ENCODE measurements at regions not wholly inside any gene's neighbourhood (a gene's known extent, or its start where the extent isn't known, plus 50 kb on each side); places are given as distances from the start of the nearest gene placed in this dataset.

GRCh38 chr2:203809991-203810510 lies 57.5 kb upstream of the CTLA4 start:
- CTCF ChIA-PET, result no interaction called here
- BruUV-seq (replicated peaks), result no TSS peak
- in situ Hi-C loops (cut with HindIII; ENCODE audit: low pct_unique_long_range_greater_than_20kb, low sequenced_read_pairs), result no loop called here
- intact Hi-C loops (cut with micrococcal nuclease; ENCODE audit: unreplicated experiment), result loop anchor here (10.0 kb wide), 2 partner anchors 155 to 355 kb away; no protein-coding TSS in a partner anchor
- Histone ChIP-seq H3K36me3 (ENCODE audit: control insufficient read depth, insufficient read depth, low read length) (no peaks in the 10 kb centered on the region), H3K9me3 (ENCODE audit: control insufficient read depth, insufficient read depth, low read depth, low read length) (no peaks in the 10 kb centered on the region), H3K27me3 (ENCODE audit: control insufficient read depth, insufficient read depth, low read length) (no peaks in the 10 kb centered on the region), H3K4me3 (ENCODE audit: low read depth in 2 of 2, low read length in 2 of 2) (no peak overlapping the region), H3K27ac (ENCODE audit: low read length) (no peak overlapping the region), H3K4me1 (ENCODE audit: control insufficient read depth, insufficient read depth, low read length) (0 out of 2 replicates have a peak, but pooled peaks cover 2% of the 10 kb centered on the region)
- DNase-seq (ENCODE audit: low read depth, low spot score) (no peak), ATAC-seq (no peak)
- TF ChIP-seq SIN3A (IDR thresholded peaks at IDR 0.05; ENCODE audit: borderline replicate concordance, insufficient read depth, low read depth, low read length) (no peak), CTCF (IDR thresholded peaks at IDR 0.05) (no peak), REST (IDR thresholded peaks at IDR 0.05; ENCODE audit: insufficient read depth in 1 of 2, low read depth in 2 of 2, low read length in 1 of 2) (no peak), TCF7L2 (IDR thresholded peaks at IDR 0.05; ENCODE audit: low read depth, low read length) (no peak), POLR2AphosphoS5 (IDR thresholded peaks at IDR 0.05; ENCODE audit: low read depth, low read length) (no peak)
- POLR2A ChIA-PET, result no interaction called here

GRCh38 chr2:203811491-203812221 lies 55.9 kb upstream of the CTLA4 start:
- ATAC-seq (peak; percentile 47; the same call in 1 of the 2 replicates), DNase-seq (ENCODE audit: low read depth, low spot score) (peak; percentile 52)
- no peak overlapping the region for H3K4me3 ChIP-seq (ENCODE audit: low read depth in 2 of 2, low read length in 2 of 2)
- in situ Hi-C loops (cut with HindIII; ENCODE audit: low pct_unique_long_range_greater_than_20kb, low sequenced_read_pairs) (no loop called here), intact Hi-C loops (cut with micrococcal nuclease; ENCODE audit: unreplicated experiment) (loop anchor here (1.0 to 10.0 kb wide), 3 partner anchors 157 to 357 kb away; no protein-coding TSS in a partner anchor)
- H3K27me3 ChIP-seq (ENCODE audit: control insufficient read depth, insufficient read depth, low read length), result peaks cover 4% of the 10 kb centered on the region; the same call in 1 of the 2 replicates
- H3K4me1 ChIP-seq (ENCODE audit: control insufficient read depth, insufficient read depth, low read length), result 0 out of 2 replicates have a peak, but pooled peaks cover 2% of the 10 kb centered on the region
- no peaks in the 10 kb centered on the region for H3K9me3 ChIP-seq (ENCODE audit: control insufficient read depth, insufficient read depth, low read depth, low read length)
- POLR2A ChIA-PET, result no interaction called here
- TF ChIP-seq POLR2AphosphoS5 (IDR thresholded peaks at IDR 0.05; ENCODE audit: low read depth, low read length) (no peak), REST (IDR thresholded peaks at IDR 0.05; ENCODE audit: insufficient read depth in 1 of 2, low read depth in 2 of 2, low read length in 1 of 2) (no peak), SIN3A (IDR thresholded peaks at IDR 0.05; ENCODE audit: borderline replicate concordance, insufficient read depth, low read depth, low read length) (no peak), TCF7L2 (IDR thresholded peaks at IDR 0.05; ENCODE audit: low read depth, low read length) (no peak), CTCF (IDR thresholded peaks at IDR 0.05) (no peak)
- H3K36me3 ChIP-seq (ENCODE audit: control insufficient read depth, insufficient read depth, low read length), result no peaks in the 10 kb centered on the region
- no peak overlapping the region for H3K27ac ChIP-seq (ENCODE audit: low read length)
- CTCF ChIA-PET, result no interaction called here
- no TSS peak for BruUV-seq (replicated peaks)

All from Panc1 (cell line).